ENCODE measurements at regions not wholly inside any gene's neighbourhood (a gene's known extent, or its start where the extent isn't known, plus 50 kb on each side); places are given as distances from the start of the nearest gene placed in this dataset.
A peak's percentile ranks its signal among the peaks of the same experiment; 100 is the strongest.

DNA sequence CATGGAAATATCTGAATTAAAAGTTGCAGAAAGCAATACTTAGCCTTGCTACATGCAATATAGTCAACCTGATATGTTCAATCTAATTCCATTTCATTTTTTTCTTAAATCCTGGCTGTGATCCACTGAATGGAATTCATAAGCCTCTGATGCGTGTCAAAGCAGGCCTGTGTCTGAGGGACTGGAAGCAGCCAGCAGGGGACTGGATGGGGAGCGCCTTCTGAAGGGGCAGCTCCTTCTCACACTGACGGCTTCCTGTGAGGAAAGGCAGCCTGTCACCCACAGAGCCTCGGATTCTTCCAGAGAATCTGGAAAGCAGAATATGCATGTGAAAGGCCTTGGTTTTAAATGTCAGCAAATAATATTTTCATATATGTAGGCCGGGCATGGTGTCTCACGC, 73.5 kb downstream of the KCNF1 start:
- no peak for DNase-seq (ENCODE audit: low read depth, low spot score)
- Mint-ChIP-seq H3K4me1 (peaks cover 18% of the 10 kb centered on the region), H3K27ac (ENCODE audit: unreplicated experiment) (no peak overlapping the region), H3K9me3 (no peaks in the 10 kb centered on the region), H3K36me3 (ENCODE audit: low read depth) (no peaks in the 10 kb centered on the region), H3K27me3 (ENCODE audit: low read depth) (no peaks in the 10 kb centered on the region), H3K4me3 (no peak overlapping the region)
- TF ChIP-seq, protein P1, sequence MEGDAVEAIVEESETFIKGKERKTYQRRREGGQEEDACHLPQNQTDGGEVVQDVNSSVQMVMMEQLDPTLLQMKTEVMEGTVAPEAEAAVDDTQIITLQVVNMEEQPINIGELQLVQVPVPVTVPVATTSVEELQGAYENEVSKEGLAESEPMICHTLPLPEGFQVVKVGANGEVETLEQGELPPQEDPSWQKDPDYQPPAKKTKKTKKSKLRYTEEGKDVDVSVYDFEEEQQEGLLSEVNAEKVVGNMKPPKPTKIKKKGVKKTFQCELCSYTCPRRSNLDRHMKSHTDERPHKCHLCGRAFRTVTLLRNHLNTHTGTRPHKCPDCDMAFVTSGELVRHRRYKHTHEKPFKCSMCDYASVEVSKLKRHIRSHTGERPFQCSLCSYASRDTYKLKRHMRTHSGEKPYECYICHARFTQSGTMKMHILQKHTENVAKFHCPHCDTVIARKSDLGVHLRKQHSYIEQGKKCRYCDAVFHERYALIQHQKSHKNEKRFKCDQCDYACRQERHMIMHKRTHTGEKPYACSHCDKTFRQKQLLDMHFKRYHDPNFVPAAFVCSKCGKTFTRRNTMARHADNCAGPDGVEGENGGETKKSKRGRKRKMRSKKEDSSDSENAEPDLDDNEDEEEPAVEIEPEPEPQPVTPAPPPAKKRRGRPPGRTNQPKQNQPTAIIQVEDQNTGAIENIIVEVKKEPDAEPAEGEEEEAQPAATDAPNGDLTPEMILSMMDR (conservative IDR thresholded peaks at IDR 0.05): no peak

DNA sequence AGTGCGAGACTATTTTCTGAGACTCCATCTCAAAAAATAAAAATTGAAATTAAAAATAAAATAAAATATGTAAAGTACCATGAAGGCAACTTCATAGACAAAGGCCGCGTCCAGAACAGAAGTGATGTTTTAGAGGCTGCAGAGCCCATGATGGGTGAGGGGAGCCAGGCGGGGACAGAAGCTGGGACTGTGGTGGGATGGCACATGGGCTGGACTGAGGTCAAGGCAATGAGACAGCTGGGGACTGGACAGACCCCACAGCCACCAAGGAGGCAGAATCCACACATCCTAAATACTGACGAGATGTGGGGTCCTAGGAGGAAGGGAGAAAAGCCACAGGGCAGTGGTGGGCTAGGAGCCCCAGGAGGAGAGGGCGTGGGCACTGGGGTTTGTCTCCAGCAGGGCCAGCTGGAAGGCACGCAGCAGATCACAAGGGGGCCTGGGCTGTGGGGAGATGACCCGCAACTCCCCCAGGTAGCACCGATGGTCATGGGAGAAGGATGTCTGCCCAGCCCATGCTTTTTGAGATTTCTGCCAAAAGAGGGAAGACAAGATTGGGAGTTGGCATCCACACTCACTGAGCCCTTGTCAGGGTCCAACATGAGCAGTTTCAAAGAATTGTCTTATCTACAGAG, 74.3 kb downstream of the KCNF1 start:
- Mint-ChIP-seq H3K4me1 (peaks cover 14% of the 10 kb centered on the region), H3K9me3 (no peaks in the 10 kb centered on the region), H3K27ac (ENCODE audit: unreplicated experiment) (peak overlapping the region; percentile 84), H3K36me3 (ENCODE audit: low read depth) (no peaks in the 10 kb centered on the region), H3K27me3 (ENCODE audit: low read depth) (peaks cover under 1% of the 10 kb centered on the region), H3K4me3 (no peak overlapping the region)
- no peak for DNase-seq (ENCODE audit: low read depth, low spot score)
- TF ChIP-seq, protein P1 (conservative IDR thresholded peaks at IDR 0.05): no peak

DNA sequence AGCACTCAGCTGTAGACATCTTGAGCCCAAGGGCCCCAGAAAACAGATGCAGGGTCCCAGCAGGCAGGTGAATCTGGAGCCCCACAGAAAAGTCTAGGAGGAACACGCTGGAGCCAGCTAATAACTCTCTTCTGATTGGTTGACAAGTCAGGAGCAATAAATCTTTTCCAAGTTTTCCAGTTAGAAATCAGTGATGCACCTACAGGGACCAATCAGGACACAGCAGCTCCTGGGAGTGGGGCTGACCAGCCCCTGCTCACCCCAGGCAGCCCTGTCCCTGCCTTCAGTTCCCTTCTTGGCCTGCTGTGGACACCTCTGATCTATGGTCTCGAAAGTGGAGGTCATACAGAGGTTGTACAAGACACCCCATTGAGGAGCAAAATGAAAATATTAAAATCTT, 75.7 kb downstream of the KCNF1 start:
- no peak overlapping the region for H3K27ac Mint-ChIP-seq (ENCODE audit: unreplicated experiment)
- peaks cover 14% of the 10 kb centered on the region for H3K4me1 Mint-ChIP-seq
- H3K36me3 Mint-ChIP-seq (ENCODE audit: low read depth): no peaks in the 10 kb centered on the region
- no peak for DNase-seq (ENCODE audit: low read depth, low spot score)
- H3K9me3 Mint-ChIP-seq: no peaks in the 10 kb centered on the region
- H3K27me3 Mint-ChIP-seq (ENCODE audit: low read depth): peaks cover 4% of the 10 kb centered on the region
- no peak overlapping the region for H3K4me3 Mint-ChIP-seq
- TF ChIP-seq, protein P1 (conservative IDR thresholded peaks at IDR 0.05): no peak

DNA sequence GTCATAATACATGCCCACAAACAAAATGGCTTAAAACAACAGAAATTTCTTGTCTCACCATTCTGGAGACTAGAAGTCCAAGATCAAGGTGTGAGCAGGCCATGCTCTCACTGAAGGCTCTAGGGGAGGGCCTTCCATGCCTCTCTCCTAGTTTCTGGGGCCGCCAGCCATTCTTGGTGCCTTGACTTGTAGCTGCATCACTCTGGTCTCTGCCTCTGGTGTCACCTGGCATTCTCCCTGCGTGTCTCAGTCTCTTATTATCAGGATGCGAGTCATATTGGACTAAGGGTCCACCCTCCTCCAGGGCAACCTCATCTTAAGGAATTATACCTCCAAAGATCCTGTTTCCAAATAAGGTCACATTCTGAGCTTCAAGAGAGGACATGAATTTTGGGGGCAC, 76.1 kb downstream of the KCNF1 start:
- no peak overlapping the region for H3K4me3 Mint-ChIP-seq
- peaks cover 4% of the 10 kb centered on the region for H3K27me3 Mint-ChIP-seq (ENCODE audit: low read depth)
- TF ChIP-seq, protein P1 (conservative IDR thresholded peaks at IDR 0.05): no peak
- H3K36me3 Mint-ChIP-seq (ENCODE audit: low read depth): no peaks in the 10 kb centered on the region
- no peak for DNase-seq (ENCODE audit: low read depth, low spot score)
- no peaks in the 10 kb centered on the region for H3K9me3 Mint-ChIP-seq
- H3K4me1 Mint-ChIP-seq: peaks cover 14% of the 10 kb centered on the region
- no peak overlapping the region for H3K27ac Mint-ChIP-seq (ENCODE audit: unreplicated experiment)

DNA sequence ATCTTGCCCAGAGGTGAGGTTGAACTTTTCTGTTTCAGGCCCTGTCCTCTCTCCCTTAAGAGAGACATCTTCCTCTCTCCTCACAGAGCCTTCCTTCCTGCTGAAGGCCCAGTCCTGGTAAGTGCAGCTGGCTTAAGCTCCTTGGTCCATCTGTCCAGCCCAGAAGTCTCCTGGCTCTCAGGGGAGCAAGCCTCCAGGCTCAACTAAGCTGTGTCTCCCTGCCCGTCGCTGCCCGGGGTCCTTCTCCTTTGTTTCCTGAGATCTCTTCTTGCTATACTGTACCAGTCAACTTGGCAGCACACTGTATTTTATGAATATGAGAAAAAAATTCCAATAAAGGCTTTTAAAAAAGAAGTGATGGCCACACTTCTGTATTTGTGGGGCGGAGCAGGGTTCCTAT, 77.4 kb downstream of the KCNF1 start:
- H3K9me3 Mint-ChIP-seq: no peaks in the 10 kb centered on the region
- peak overlapping the region; percentile 83 for H3K27ac Mint-ChIP-seq (ENCODE audit: unreplicated experiment)
- no peaks in the 10 kb centered on the region for H3K36me3 Mint-ChIP-seq (ENCODE audit: low read depth)
- no peak for DNase-seq (ENCODE audit: low read depth, low spot score)
- peaks cover 4% of the 10 kb centered on the region for H3K27me3 Mint-ChIP-seq (ENCODE audit: low read depth)
- H3K4me1 Mint-ChIP-seq: peaks cover 17% of the 10 kb centered on the region
- TF ChIP-seq, protein P1 (conservative IDR thresholded peaks at IDR 0.05): no peak
- H3K4me3 Mint-ChIP-seq: no peak overlapping the region
